Vagina (tissue), 2 donors: ENCODE measurements at regions not wholly inside any gene's neighbourhood (a gene's known extent, or its start where the extent isn't known, plus 50 kb on each side); places are given as distances from the start of the nearest gene placed in this dataset.

ENCODE experiments used
- CTCF ChIP-seq, 3 experiments: fragments of 450-650 bp in 2 of 3; fragments of 200-600 bp in 1 of 3; sonication (generic) in 1 of 3; IDR thresholded peaks; one replicate each; pipeline ENCODE4 v1.5.1; 2017 to 2019; ENCODE audit warnings: antibody characterized with exemption in 3 of 3, mild to moderate bottlenecking in 2 of 3, moderate library complexity in 2 of 3
- POLR2A ChIP-seq, 2 donors: fragments of 450-650 bp; IDR thresholded peaks; one replicate each; pipeline ENCODE4 v1.6.1; 2017; ENCODE audit warnings: antibody characterized with exemption in 2 of 2, mild to moderate bottlenecking in 2 of 2, moderate library complexity in 2 of 2
- POLR2AphosphoS5 ChIP-seq, 2 donors: sonication (generic); formaldehyde crosslinking; IDR thresholded peaks; one replicate each; pipeline ENCODE4 v1.9.0; 2017; ENCODE audit warnings: antibody characterized with exemption in 2 of 2, mild to moderate bottlenecking in 2 of 2, low read depth in 1 of 2; ENCODE audit not compliant: insufficient read depth in 1 of 2

GRCh38 chr6:1088492-1089001 lies 223.4 kb upstream of the FOXQ1 start:
- TF ChIP-seq CTCF (IDR thresholded peaks at IDR 0.05) (no peak), POLR2AphosphoS5 (IDR thresholded peaks at IDR 0.05; ENCODE audit: insufficient read depth in 1 of 2, low read depth in 1 of 2) (peak in 1 of 2 donors; percentile 53), POLR2A (IDR thresholded peaks at IDR 0.05) (no peak)
